Transverse colon (tissue), 4 donors: ENCODE measurements at regions not wholly inside any gene's neighbourhood (a gene's known extent, or its start where the extent isn't known, plus 50 kb on each side); places are given as distances from the start of the nearest gene placed in this dataset.

Experiments
- CTCF ChIP-seq, 5 experiments: fragments of 200-600 bp in 3 of 5; fragments of 450-650 bp in 2 of 5; sonication (generic) in 3 of 5; IDR thresholded peaks; 1 replicate in 2 of 5; 2 replicates in 3 of 5; pipeline ENCODE4 v1.5.1; 2016 to 2017; ENCODE audit warnings: antibody characterized with exemption in 5 of 5, inconsistent platforms in 3 of 5, mild to moderate bottlenecking in 2 of 5, moderate library complexity in 1 of 5
- EP300 ChIP-seq: sonication (generic); formaldehyde crosslinking; IDR thresholded peaks from one replicate; pipeline ENCODE4 v1.6.1; 2017; ENCODE audit warnings: antibody characterized with exemption, low read depth
- POLR2A ChIP-seq: fragments of 450-650 bp; IDR thresholded peaks from one replicate; pipeline ENCODE4 v1.6.1; 2016; ENCODE audit warnings: antibody characterized with exemption, mild to moderate bottlenecking, moderate library complexity
- POLR2AphosphoS5 ChIP-seq, 3 donors: sonication (generic); formaldehyde crosslinking; IDR thresholded peaks; one replicate each; pipeline ENCODE4 v1.6.1; 2016; ENCODE audit warnings: antibody characterized with exemption in 3 of 3

- TF ChIP-seq CTCF (IDR thresholded peaks at IDR 0.05) (no peak), POLR2A (no peak), EP300 (no peak), POLR2AphosphoS5 (IDR thresholded peaks at IDR 0.05) (no peak)
Observed at GRCh38 chr12:46574847-46575246, 202.3 kb upstream of the SLC38A2 start.
